Naive thymus-derived CD8-positive, alpha-beta T cell (primary cell): ENCODE measurements at regions not wholly inside any gene's neighbourhood (a gene's known extent, or its start where the extent isn't known, plus 50 kb on each side); places are given as distances from the start of the nearest gene placed in this dataset.
"Not testable (repeated sequence)": the region's sequence is repeated elsewhere in the genome, so short reads cannot be mapped to it uniquely, and the experiment has no call there.

Experiments used
- ATAC-seq, 2 donors: fragments of 150-1000 bp; cut with Tn5 transposase in 1 of 2; sonication (Bioruptor Pico), chemical (Tn5 transposase) in 1 of 2; 1 replicate in 1 of 2; 2 replicates in 1 of 2; pipeline ENCODE4 v1.10.0; 2021; ENCODE audit warnings: mild to moderate bottlenecking in 2 of 2, moderate library complexity in 2 of 2
- POLR2A ChIA-PET: fragments of 350-600 bp; sonication (Branson Sonifier 250); formaldehyde crosslinking; loops from one replicate; lab custom pipeline; 2021; ENCODE audit warnings: antibody characterized with exemption; lab: Charles Lee
- DNase-seq, 10 donors: peaks; one replicate each; pipeline versions ENCODE4 v3.0.0 to v3.0.0-alpha.2; 2020 to 2022
- H3K27ac Mint-ChIP-seq, 10 donors: one replicate each; pipeline ENCODE4 v1.8.0; 2020 to 2022; ENCODE audit warnings: mild to moderate bottlenecking in 10 of 10, mixed read lengths in 10 of 10, moderate library complexity in 4 of 10, inconsistent platforms in 1 of 10
- H3K27me3 Mint-ChIP-seq, 5 donors: one replicate each; pipeline ENCODE4 v1.8.0; 2021 to 2022; ENCODE audit warnings: mixed read lengths in 5 of 5
- H3K36me3 Mint-ChIP-seq, 3 donors: one replicate each; pipeline ENCODE4 v1.8.0; 2020 to 2022; ENCODE audit warnings: mixed read lengths in 3 of 3, mild to moderate bottlenecking in 2 of 3, inconsistent platforms in 1 of 3
- H3K4me1 Mint-ChIP-seq, 4 donors: one replicate each; pipeline ENCODE4 v1.8.0; 2021 to 2022; ENCODE audit warnings: mixed read lengths in 4 of 4
- H3K4me3 Mint-ChIP-seq, 10 donors: one replicate each; pipeline ENCODE4 v1.8.0; 2020 to 2022; ENCODE audit warnings: mild to moderate bottlenecking in 10 of 10, mixed read lengths in 10 of 10, moderate library complexity in 6 of 10, inconsistent platforms in 1 of 10
- H3K9me3 Mint-ChIP-seq, 9 donors: one replicate each; pipeline ENCODE4 v1.8.0; 2020 to 2022; ENCODE audit warnings: mixed read lengths in 9 of 9, mild to moderate bottlenecking in 3 of 9, inconsistent platforms in 1 of 9, moderate library complexity in 1 of 9

DNA sequence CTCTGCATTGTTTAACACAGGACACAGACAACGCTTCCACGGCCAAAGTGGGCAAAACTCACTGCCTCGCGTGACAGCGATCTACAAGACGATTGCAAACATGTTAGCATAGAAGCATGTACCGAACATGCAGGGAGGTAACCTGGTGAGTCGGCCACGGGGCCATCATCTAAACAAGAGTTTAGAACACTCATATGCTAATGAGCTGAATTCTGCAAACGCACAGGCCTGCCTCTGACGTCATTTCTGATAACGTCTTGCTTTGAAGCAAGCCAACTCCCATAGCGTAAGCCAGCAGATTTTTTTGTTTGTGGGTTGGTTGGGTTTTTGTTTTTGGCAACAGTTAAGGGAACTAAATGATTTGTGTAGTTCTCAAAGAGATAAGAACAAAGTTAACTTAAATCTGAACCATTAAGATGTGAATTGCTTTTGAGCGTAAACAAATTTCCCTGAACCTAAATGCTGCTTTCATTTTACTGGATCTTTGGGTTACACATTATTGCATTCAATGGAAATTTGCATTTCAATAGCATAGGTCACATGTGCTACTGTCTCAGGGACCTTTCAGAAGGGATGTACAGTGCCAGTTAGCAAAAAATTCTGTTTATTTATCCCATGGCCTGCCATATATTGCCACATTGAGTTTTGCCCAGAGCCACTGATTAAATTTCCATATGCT, 184.5 kb upstream of the PDE10A start:
- POLR2A ChIA-PET: no interaction called here
- Mint-ChIP-seq H3K4me1 (peaks cover 2 to 13% (median 9%) of the 10 kb centered on the region in 4 donors), H3K27me3 (peaks cover 44 to 88% (median 58%) of the 10 kb centered on the region in 5 donors), H3K9me3 (no peaks in the 10 kb centered on the region), H3K4me3 (no peak overlapping the region), H3K27ac (no peak overlapping the region), H3K36me3 (no peaks in the 10 kb centered on the region)
- peak in 1 of 2 donors; percentile 67 for ATAC-seq
- peak in 3 of 10 donors; percentile 1 to 22 (median 5) for DNase-seq

DNA sequence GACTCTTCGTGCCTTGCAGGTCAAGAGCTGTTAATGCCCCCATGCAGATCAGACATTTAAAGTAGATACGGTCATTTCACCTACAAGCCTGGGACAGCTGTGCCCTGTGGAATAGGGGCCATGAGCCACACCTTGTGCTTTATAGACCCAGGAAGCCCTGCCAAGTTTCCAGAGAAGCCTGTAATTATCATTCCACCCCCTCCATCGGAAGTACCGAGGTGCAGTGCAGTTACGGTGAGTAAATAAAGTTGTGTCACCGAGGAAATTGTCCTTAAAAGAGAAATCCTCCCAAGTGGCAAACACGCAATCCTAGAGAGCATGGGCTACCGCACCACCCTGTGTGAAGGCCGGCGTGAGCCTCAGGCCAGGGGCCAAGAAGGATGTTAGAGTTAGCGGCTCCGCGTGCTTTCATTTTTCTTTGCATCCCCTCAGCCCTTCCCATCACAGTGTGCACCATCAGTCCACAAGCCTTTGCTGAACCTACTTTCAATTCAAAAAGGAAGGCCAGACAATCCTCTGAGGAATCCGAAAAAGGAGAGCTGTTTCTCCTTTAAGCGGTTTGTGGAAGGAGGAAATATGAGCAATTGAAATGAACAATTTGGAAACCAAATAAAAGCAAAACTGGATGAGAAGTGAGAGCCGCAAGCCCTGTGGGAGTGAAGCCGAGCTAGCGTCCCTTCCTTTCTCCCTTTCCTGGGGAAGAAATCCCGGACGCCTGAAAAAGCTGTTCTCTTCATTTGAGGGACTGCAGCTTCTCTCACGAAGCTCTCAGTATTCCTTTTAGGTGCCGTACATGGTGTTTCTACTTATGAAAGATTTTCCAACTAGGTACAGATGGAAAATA, 183.3 kb upstream of the PDE10A start:
- no peaks in the 10 kb centered on the region for H3K36me3 Mint-ChIP-seq
- DNase-seq (no peak), ATAC-seq (no peak)
- H3K9me3 Mint-ChIP-seq: no peaks in the 10 kb centered on the region
- H3K4me3 Mint-ChIP-seq: no peak overlapping the region
- peaks cover 2 to 13% (median 9%) of the 10 kb centered on the region in 4 donors for H3K4me1 Mint-ChIP-seq
- H3K27me3 Mint-ChIP-seq: peaks cover 35 to 80% (median 55%) of the 10 kb centered on the region in 5 donors
- peak overlapping the region in 1 of 10 donors; percentile 38 for H3K27ac Mint-ChIP-seq
- POLR2A ChIA-PET: no interaction called here

DNA sequence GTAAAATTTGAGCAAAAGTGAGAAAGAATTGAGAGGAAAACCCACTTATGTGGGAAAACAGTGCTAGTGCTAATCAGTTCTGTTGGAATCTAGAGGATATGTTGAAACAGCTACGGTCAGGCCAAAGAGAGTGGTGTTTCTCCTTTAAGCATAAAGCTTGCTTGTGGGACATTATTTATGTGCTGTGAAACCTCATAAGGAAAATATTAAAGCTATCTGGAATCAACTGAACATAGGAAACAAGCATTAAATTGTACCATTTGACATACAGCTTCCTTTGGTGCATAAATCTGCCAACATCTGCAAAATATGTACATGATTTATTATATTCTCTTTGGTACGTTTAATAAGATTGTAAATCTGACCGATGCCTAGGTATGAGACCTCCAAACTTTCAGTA, 182.5 kb upstream of the PDE10A start:
- Mint-ChIP-seq H3K9me3 (peaks cover 0 to 2% (median 0%) of the 10 kb centered on the region in 9 donors), H3K4me1 (peaks cover 2 to 13% (median 9%) of the 10 kb centered on the region in 4 donors), H3K4me3 (no peak overlapping the region), H3K27me3 (peaks cover 31 to 72% (median 52%) of the 10 kb centered on the region in 5 donors), H3K27ac (no peak overlapping the region), H3K36me3 (no peaks in the 10 kb centered on the region)
- POLR2A ChIA-PET: no interaction called here
- ATAC-seq: no peak
- no peak for DNase-seq

DNA sequence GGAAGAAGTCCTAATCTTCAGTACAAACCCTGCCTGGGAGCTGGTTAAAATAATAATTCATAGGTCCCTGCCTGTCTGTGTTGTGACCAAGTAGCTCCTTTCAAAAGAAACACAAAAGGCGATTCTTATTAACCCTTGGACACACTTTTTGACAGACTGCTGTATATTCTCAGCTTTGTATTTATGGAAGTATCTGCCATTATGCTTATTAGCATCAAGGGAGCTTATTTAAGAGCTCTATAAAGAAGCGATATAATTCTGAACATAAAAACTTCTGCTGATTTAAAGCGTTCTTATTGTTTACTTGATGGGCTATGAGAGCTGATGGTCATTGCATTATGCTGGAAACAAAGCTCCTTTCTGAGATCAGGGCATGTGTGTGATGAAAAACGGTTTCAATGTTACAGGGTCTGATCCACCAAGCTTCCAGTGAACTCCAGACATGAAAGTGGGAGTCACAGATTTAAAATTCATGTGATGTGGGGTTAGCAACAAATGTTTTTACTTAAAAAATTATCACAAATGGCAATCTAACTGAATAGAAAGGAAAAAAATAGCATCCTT, 181.8 kb upstream of the PDE10A start:
- POLR2A ChIA-PET: no interaction called here
- peaks cover 31 to 72% (median 49%) of the 10 kb centered on the region in 5 donors for H3K27me3 Mint-ChIP-seq
- no peaks in the 10 kb centered on the region for H3K36me3 Mint-ChIP-seq
- no peak overlapping the region for H3K27ac Mint-ChIP-seq
- H3K9me3 Mint-ChIP-seq: peaks cover 0 to 5% (median 0%) of the 10 kb centered on the region in 9 donors
- DNase-seq (no peak), ATAC-seq (no peak)
- peaks cover 0 to 8% (median 4%) of the 10 kb centered on the region in 4 donors for H3K4me1 Mint-ChIP-seq
- no peak overlapping the region for H3K4me3 Mint-ChIP-seq

DNA sequence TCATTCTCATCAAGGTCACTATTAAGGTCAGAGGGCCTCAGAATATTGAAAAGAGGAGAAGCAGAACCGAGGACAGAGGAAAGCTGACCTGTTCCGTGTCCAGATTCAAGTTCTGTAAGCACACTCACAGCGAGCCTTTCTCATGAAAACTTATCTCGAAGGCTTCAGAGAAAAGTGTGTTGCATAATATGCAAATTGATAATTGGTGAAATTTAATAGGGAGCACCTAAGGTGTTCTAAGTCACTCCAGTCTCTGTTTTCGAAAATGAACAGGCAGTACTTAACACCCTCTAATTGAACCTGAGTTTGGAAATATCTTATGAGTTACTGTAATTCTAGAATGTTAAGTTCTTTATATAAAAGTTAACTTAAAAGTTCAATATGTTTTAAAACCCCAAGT, 181.2 kb upstream of the PDE10A start:
- ATAC-seq (no peak), DNase-seq (no peak)
- Mint-ChIP-seq H3K4me1 (peaks cover 0 to 3% (median 0%) of the 10 kb centered on the region in 4 donors), H3K27me3 (peaks cover 30 to 72% (median 52%) of the 10 kb centered on the region in 5 donors), H3K9me3 (peaks cover 0 to 11% (median 0%) of the 10 kb centered on the region in 9 donors), H3K27ac (no peak overlapping the region), H3K4me3 (no peak overlapping the region), H3K36me3 (no peaks in the 10 kb centered on the region)
- POLR2A ChIA-PET: no interaction called here

DNA sequence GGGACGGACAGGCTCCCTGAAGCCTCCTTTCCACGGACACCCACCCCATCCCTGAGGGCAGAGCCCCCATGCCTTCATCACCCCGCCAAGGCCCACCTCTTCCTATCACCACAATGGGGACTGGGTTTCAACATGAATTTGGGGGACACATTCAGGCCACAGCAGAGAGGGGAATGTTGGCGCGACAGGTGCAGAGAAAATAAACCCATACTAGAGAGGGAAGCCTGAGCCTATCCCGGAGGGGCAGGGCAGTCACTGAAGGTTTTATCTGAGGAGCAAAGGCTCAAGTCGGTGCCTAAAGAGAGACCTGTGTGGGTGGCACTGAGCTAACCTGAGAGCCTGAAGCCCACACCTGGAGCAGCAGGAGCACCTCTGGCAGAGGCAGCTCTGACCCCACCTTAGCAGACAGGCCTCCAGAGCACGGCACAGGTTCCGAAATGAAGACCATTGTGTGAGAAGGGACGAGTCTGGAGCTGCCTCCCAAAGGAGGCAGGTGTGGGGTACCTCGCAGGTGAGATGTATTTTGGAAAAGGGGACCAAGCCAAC, 180.6 kb upstream of the PDE10A start:
- Mint-ChIP-seq H3K36me3 (no peaks in the 10 kb centered on the region), H3K27ac (no peak overlapping the region), H3K27me3 (peaks cover 29 to 72% (median 52%) of the 10 kb centered on the region in 5 donors), H3K4me1 (peaks cover 0 to 3% (median 0%) of the 10 kb centered on the region in 4 donors), H3K9me3 (peaks cover 0 to 12% (median 0%) of the 10 kb centered on the region in 9 donors), H3K4me3 (no peak overlapping the region)
- ATAC-seq (no peak), DNase-seq (no peak)
- POLR2A ChIA-PET: no interaction called here

DNA sequence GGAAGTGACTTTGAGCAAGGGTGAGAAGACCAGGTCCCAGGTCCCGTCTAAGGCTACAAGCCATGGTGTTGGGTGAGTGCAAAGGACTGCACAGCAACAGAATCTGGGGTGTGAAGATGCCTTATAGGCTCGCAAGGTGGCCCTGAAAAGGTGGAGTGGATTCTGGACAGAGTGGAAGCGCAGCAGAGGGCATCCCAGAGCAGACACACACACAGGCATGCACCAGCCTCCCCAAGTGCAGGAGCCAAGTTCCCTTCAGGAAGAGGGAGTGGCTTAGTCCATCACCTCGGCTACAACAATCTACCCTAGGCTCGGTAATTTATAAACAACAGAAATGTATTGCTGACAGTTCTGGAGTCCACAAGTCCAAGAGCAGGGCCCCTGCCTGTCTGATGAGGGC, 180.1 kb upstream of the PDE10A start:
- H3K9me3 Mint-ChIP-seq: peaks cover 0 to 12% (median 0%) of the 10 kb centered on the region in 9 donors
- peaks cover 29 to 69% (median 48%) of the 10 kb centered on the region in 5 donors for H3K27me3 Mint-ChIP-seq
- peaks cover 0 to 3% (median 0%) of the 10 kb centered on the region in 4 donors for H3K4me1 Mint-ChIP-seq
- DNase-seq (no peak), ATAC-seq (no peak)
- H3K4me3 Mint-ChIP-seq: no peak overlapping the region
- no peak overlapping the region for H3K27ac Mint-ChIP-seq
- POLR2A ChIA-PET: no interaction called here
- H3K36me3 Mint-ChIP-seq: no peaks in the 10 kb centered on the region

DNA sequence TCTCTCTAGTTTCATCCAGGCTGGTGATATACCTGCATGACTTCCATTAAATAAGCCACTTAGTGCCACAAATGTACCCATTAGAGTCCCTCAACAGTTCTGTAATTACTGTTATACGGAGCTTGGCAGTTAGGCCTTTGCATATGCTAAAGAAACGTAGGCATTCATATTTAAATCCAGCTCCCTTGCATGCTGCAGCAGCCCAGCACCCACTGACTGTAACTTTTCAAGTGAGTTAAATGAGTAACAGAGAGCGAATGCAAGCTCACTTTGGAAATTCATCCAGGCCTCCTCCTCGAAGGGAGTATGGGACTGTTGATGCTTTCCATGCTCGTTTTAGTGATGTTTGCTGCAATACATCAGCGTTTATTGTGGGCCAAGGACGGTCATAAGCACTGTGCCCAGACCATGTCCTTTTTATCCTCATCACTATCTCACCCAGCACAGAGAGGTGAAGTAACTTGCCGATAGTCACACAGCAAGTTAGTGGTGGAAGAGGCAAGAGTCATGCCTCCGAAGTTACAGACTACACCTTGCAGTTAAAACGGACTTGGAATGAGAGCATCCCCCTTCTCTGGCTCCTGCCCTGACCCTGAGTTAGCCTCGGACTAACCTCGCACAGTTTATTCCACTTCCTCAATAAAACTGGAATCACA, 179.4 kb upstream of the PDE10A start:
- POLR2A ChIA-PET: no interaction called here
- peaks cover 0 to 2% (median 0%) of the 10 kb centered on the region in 4 donors for H3K4me1 Mint-ChIP-seq
- H3K27me3 Mint-ChIP-seq: peaks cover 24 to 62% (median 45%) of the 10 kb centered on the region in 5 donors

DNA sequence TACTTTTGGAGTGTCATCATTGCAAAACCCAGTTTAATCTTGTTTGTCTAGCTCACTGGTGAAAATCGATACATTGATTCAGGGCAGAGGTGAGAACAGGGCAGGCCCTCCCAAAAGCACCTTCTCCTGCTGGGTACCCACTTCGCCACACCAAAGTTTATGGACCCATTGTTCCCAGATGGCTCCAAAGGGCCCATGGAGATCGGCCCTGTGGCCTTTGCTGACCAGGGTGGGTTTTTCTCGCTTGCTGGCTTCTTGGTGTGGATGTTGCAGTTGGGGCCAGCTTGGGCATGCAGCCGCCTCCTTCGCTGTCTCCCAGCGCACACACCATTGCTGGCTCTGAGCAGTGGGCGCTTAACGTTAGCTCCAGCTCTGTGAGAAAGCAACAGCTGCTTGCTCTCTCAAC, 178.1 kb upstream of the PDE10A start:
- Mint-ChIP-seq H3K36me3 (no peaks in the 10 kb centered on the region), H3K4me3 (no peak overlapping the region), H3K27ac (no peak overlapping the region), H3K9me3 (peaks cover 0 to 12% (median 0%) of the 10 kb centered on the region in 9 donors), H3K27me3 (peaks cover 27 to 56% (median 45%) of the 10 kb centered on the region in 5 donors), H3K4me1 (no peaks in the 10 kb centered on the region)
- DNase-seq: no peak
- ATAC-seq: no peak
- POLR2A ChIA-PET: no interaction called here

More for the DNA sequence above, 179.4 kb upstream of the PDE10A start:
- DNase-seq (no peak), ATAC-seq (no peak)
- Mint-ChIP-seq H3K9me3 (peaks cover 0 to 12% (median 0%) of the 10 kb centered on the region in 9 donors), H3K27ac (no peak overlapping the region), H3K36me3 (no peaks in the 10 kb centered on the region), H3K4me3 (no peak overlapping the region)

DNA sequence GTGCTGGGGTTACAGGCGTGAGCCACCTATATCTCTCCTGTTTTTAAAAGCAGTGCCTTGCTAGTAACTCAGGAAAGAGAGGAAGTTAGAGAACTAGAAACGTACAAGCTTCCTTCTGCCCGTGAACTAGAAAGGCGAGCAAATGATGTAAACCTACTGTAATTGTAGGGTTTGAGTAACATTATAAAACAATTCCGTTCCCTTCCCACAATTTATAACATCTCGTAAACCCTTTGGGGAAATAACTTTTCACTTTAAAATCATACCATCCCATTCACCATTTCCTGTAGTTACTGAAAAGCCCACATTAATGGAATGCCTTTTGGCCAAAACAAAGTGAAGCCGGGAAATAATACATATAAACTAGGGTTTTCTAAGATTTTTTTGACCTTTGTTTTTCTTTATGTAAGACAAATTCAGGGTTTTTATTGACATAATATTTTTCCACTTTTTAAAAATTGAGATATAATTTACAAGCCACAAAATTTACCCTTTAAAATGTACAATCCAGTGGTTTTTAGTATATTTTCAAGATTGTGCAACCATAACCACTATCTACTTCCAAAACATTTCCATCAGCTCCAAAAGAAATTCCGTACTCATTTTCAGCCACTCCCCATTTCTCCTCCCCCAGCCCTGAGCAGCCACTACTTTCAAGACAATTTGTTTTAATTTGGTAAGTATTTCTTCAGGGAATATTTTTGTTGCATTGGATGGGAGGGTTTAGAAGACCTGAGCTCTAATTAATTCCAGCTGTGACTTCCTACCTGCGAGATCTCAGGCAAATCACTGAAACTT, 175.1 kb upstream of the PDE10A start:
- Mint-ChIP-seq H3K4me3 (no peak overlapping the region), H3K27me3 (peaks cover 25 to 61% (median 52%) of the 10 kb centered on the region in 5 donors), H3K4me1 (no peaks in the 10 kb centered on the region), H3K9me3 (peaks cover 0 to 12% (median 1%) of the 10 kb centered on the region in 9 donors), H3K36me3 (no peaks in the 10 kb centered on the region), H3K27ac (no peak overlapping the region)
- ATAC-seq: no peak
- DNase-seq: no peak
- POLR2A ChIA-PET: no interaction called here

DNA sequence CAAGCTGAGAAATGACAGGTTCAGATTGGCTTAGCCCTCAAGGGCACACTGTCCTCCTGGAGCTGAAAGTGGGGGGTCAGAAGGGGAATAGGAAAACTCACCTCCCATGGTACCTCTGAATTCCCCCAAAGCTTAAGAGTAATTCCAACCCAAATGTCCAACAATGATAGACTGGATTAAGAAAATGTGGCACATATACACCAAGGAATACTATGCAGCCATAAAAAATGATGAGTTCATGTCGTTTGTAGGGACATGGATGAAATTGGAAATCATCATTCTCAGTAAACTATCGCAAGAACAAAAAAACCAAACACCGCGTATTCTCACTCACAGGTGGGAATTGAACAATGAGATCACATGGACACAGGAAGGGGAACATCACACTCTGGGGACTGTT, 173.6 kb upstream of the PDE10A start:
- H3K27me3 Mint-ChIP-seq: peaks cover 27 to 61% (median 50%) of the 10 kb centered on the region in 5 donors
- H3K4me3 Mint-ChIP-seq, H3K36me3 Mint-ChIP-seq, H3K27ac Mint-ChIP-seq, ATAC-seq, DNase-seq, POLR2A ChIA-PET: not testable (repeated sequence)
- peaks cover 2 to 12% (median 8%) of the 10 kb centered on the region in 4 donors for H3K4me1 Mint-ChIP-seq
- H3K9me3 Mint-ChIP-seq: peaks cover 0 to 12% (median 2%) of the 10 kb centered on the region in 9 donors
